Heart left ventricle (tissue), 16 donors: ENCODE measurements at regions not wholly inside any gene's neighbourhood (a gene's known extent, or its start where the extent isn't known, plus 50 kb on each side); places are given as distances from the start of the nearest gene placed in this dataset.
"Not testable (repeated sequence)": the region's sequence is repeated elsewhere in the genome, so short reads cannot be mapped to it uniquely, and the experiment has no call there.

ENCODE experiments used
- ATAC-seq, 4 donors: fragments of 200-7000 bp; cut with Tn5 transposase; one replicate each; pipeline ENCODE4 v1.9.1; 2020 to 2022; ENCODE audit warnings: moderate library complexity in 4 of 4, mild to moderate bottlenecking in 3 of 4, moderate number of reproducible peaks in 1 of 4
- DNase-seq, 5 donors: peaks; one replicate each; pipeline ENCODE4 v3.0.0-alpha.2; 2020
- H3K27ac ChIP-seq, 12 donors: fragments of 200-600 bp; sonication (generic) in 4 of 12; one replicate each; pipeline versions ENCODE4 v1.5.0 to v1.8.0; 2016 to 2022; ENCODE audit warnings: mild to moderate bottlenecking in 2 of 12
- H3K27me3 ChIP-seq, 9 donors: fragments of 200-600 bp; sonication (generic) in 2 of 9; one replicate each; pipeline versions ENCODE4 v1.5.1 to v1.8.0; 2016 to 2022; ENCODE audit warnings: mild to moderate bottlenecking in 3 of 9
- H3K36me3 ChIP-seq, 9 donors: fragments of 200-600 bp; sonication (generic) in 2 of 9; one replicate each; pipeline versions ENCODE4 v1.5.0 to v1.8.0; 2018 to 2022; ENCODE audit warnings: mild to moderate bottlenecking in 2 of 9
- H3K4me1 ChIP-seq, 12 donors: fragments of 200-600 bp; sonication (generic) in 4 of 12; one replicate each; pipeline versions ENCODE4 v1.5.0 to v1.8.0; 2016 to 2022; ENCODE audit warnings: mild to moderate bottlenecking in 3 of 12
- H3K4me3 ChIP-seq, 12 donors: fragments of 200-600 bp; sonication (generic) in 4 of 12; one replicate each; pipeline versions ENCODE4 v1.5.0 to v1.8.0; 2017 to 2022; ENCODE audit warnings: mild to moderate bottlenecking in 9 of 12, moderate library complexity in 4 of 12
- H3K9me3 ChIP-seq, 12 donors: fragments of 200-600 bp; sonication (generic) in 4 of 12; one replicate each; pipeline versions ENCODE4 v1.5.0 to v1.8.0; 2016 to 2022; ENCODE audit warnings: mild to moderate bottlenecking in 1 of 12
- CTCF ChIP-seq, 12 donors: fragments of 200-600 bp; sonication (generic) in 4 of 12; IDR thresholded peaks; one replicate each; pipeline versions ENCODE4 v1.5.0 to v1.8.0; 2018 to 2022; ENCODE audit warnings: antibody characterized with exemption in 12 of 12, mild to moderate bottlenecking in 5 of 12
- POLR2A ChIP-seq, 2 donors: fragments of 450-650 bp; IDR thresholded peaks; one replicate each; pipeline ENCODE4 v1.6.1; 2017; ENCODE audit warnings: antibody characterized with exemption in 2 of 2, mild to moderate bottlenecking in 2 of 2, moderate library complexity in 2 of 2
- WGBS, 4 donors: extraction: QIAGEN DNeasy Blood & Tissue Kit in 2 of 4; methylation state at CpG; one replicate each; pipeline versions ENCODE4 v1.1.5 to v1.1.7; 2013 to 2018; 5-methylcytosine and 5-hydroxymethylcytosine counted together
- intact Hi-C, 10 donors: fragments of 100-400 bp; cut with DNase I; formaldehyde crosslinking; loops; one replicate each; pipeline versions ENCODE4 v1.11.1 to v1.14.2; 2022
- donor health status: ischemic (EF 13 %, LVEDD 7.1; RV severe dilation, severe dysfunction).
- donor health status: healthy with polysubstance abuse.
- donor health status: DM: no; HTN: yes; CAD: no.
- donor health status: DM: no; HTN: no; CAD: no.
- donor health status: ischemic (EF 25% LVEDD 6.9; RV normal size, moderate dysfunction).
- donor health status: ischemic (EF 25% LVEDD 5.7; RV mildly dilated, moderate dysfunction).
- donor health status: healthy.
- donor health status: DM: yes; HTN: yes; CAD: no.
- donor health status: ischemic (EF 35%, LVEDD 5.7; RV mildly dilated, moderate dysfunction).
- donor health status: nonischemic (EF 11% LVEDD 7.7; RV severe dilation, severe dysfunction).
- donor health status: DM: yes; HTN: yes; CAD: no.
- donor health status: PGD.
- donor health status: ischemic (EF 29% LVEDD 5.4; RV normal size, mild dysfunction).
- donor health status: nonischemic (EF 23%, LVEDD 6.1; RV moderate dilation, normal function).

- 63 to 73% (median 69%) methylated on average over 5 of the region's 5 CpGs for WGBS, 4 donors
- H3K4me3 ChIP-seq = no peak overlapping the region
- H3K27me3 ChIP-seq = no peaks in the 10 kb centered on the region
- peaks cover 0 to 8% (median 0%) of the 10 kb centered on the region in 12 donors for H3K4me1 ChIP-seq
- intact Hi-C loops = loop anchor here in 7 of 10 donors (5.0 to 10.0 kb wide), 4 partner anchors 73 to 512 kb away; partner anchors contain the start of gene GAS1 (in 7 of the 7)
- TF ChIP-seq POLR2A (IDR thresholded peaks at IDR 0.05) (no peak), CTCF (IDR thresholded peaks at IDR 0.05) (no peak)
- no peaks in the 10 kb centered on the region for H3K36me3 ChIP-seq
- H3K9me3 ChIP-seq = peaks cover 0 to 8% (median 0%) of the 10 kb centered on the region in 12 donors
- ATAC-seq (no peak), DNase-seq (no peak)
- H3K27ac ChIP-seq = no peak overlapping the region
These were observed 131.1 kb upstream of the TUT7 start for GRCh38 chr9:86485359-86485758.

- Histone ChIP-seq H3K4me1 (peaks cover 0 to 8% (median 0%) of the 10 kb centered on the region in 12 donors), H3K27me3 (no peaks in the 10 kb centered on the region), H3K36me3 (no peaks in the 10 kb centered on the region), H3K4me3 (no peak overlapping the region), H3K27ac (no peak overlapping the region), H3K9me3 (peaks cover 0 to 8% (median 0%) of the 10 kb centered on the region in 12 donors)
- DNase-seq = no peak
- TF ChIP-seq POLR2A (IDR thresholded peaks at IDR 0.05) (no peak), CTCF (IDR thresholded peaks at IDR 0.05) (no peak)
- ATAC-seq = no peak
- intact Hi-C loops = loop anchor here in 4 of 10 donors (10.0 kb wide), 1 partner anchor 461 kb away; the partner anchor contains the start of gene GAS1 (in 4 of the 4)
These were observed 129.3 kb upstream of the TUT7 start for GRCh38 chr9:86483496-86483895.

GRCh38 chr9:86481466-86481865 is 127.3 kb upstream of the TUT7 start:
- ATAC-seq (no peak), DNase-seq (no peak)
- no peak overlapping the region for H3K27ac ChIP-seq
- no peaks in the 10 kb centered on the region for H3K27me3 ChIP-seq
- no peaks in the 10 kb centered on the region for H3K36me3 ChIP-seq
- peaks cover 0 to 8% (median 0%) of the 10 kb centered on the region in 12 donors for H3K4me1 ChIP-seq
- intact Hi-C loops = loop anchor here in 4 of 10 donors (10.0 kb wide), 1 partner anchor 463 kb away; the partner anchor contains the start of gene GAS1 (in 4 of the 4)
- TF ChIP-seq POLR2A (IDR thresholded peaks at IDR 0.05) = no peak
- no peak for TF ChIP-seq CTCF (IDR thresholded peaks at IDR 0.05)
- WGBS, 4 donors = 89 to 96% (median 94%) methylated on average over 3 of the region's 3 CpGs
- H3K4me3 ChIP-seq = no peak overlapping the region
- peaks cover 0 to 8% (median 0%) of the 10 kb centered on the region in 12 donors for H3K9me3 ChIP-seq

- H3K36me3 ChIP-seq, ATAC-seq, DNase-seq, H3K4me3 ChIP-seq, intact Hi-C loops, H3K4me1 ChIP-seq, H3K27ac ChIP-seq, H3K27me3 ChIP-seq, H3K9me3 ChIP-seq: not testable (repeated sequence)
- 89 to 94% (median 92%) methylated on average over 1 of the region's 1 CpG for WGBS, 4 donors
These were observed 121.0 kb upstream of the TUT7 start for GRCh38 chr9:86475255-86475654.
